ENCODE measurements at regions not wholly inside any gene's neighbourhood (a gene's known extent, or its start where the extent isn't known, plus 50 kb on each side); places are given as distances from the start of the nearest gene placed in this dataset.

DNA sequence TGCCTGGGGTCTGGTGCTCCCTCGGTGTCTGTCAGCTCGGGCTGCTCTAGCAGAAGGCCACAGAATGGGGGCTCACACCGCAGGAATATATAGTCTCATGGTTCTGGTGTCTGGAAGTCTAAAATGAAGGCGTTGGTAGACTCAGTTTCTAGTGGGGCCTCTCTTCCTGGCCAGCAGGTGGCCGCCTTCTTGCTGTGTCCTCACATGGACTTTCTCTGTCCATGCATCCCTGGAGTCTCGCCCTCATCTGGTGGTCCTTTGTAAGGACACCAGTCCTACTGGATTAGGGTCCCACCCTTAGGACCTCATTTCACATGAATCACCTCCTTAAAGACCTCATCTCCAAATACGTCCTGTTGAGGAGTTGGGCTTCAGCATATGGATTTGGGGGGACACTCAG lies 65.7 kb downstream of the RRM2 start:
- TF ChIP-seq EZH2phosphoT487 (conservative IDR thresholded peaks at IDR 0.05; ENCODE audit: low read length), result no peak
- TF ChIP-seq, protein P1, sequence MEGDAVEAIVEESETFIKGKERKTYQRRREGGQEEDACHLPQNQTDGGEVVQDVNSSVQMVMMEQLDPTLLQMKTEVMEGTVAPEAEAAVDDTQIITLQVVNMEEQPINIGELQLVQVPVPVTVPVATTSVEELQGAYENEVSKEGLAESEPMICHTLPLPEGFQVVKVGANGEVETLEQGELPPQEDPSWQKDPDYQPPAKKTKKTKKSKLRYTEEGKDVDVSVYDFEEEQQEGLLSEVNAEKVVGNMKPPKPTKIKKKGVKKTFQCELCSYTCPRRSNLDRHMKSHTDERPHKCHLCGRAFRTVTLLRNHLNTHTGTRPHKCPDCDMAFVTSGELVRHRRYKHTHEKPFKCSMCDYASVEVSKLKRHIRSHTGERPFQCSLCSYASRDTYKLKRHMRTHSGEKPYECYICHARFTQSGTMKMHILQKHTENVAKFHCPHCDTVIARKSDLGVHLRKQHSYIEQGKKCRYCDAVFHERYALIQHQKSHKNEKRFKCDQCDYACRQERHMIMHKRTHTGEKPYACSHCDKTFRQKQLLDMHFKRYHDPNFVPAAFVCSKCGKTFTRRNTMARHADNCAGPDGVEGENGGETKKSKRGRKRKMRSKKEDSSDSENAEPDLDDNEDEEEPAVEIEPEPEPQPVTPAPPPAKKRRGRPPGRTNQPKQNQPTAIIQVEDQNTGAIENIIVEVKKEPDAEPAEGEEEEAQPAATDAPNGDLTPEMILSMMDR (IDR thresholded peaks at IDR 0.05; ENCODE audit: insufficient read depth, low read length, poor library complexity, severe bottlenecking), result no peak
- no peaks in the 10 kb centered on the region for H3K79me2 ChIP-seq (ENCODE audit: insufficient read depth, low read length)
- no peak overlapping the region for H3K4me3 ChIP-seq (ENCODE audit: insufficient read depth, low read length, poor library complexity, severe bottlenecking)
- no peak overlapping the region for H2AFZ ChIP-seq (ENCODE audit: low read depth, low read length, severe bottlenecking)
- no peaks in the 10 kb centered on the region for H3F3A ChIP-seq (ENCODE audit: insufficient read depth)
- H3K4me2 ChIP-seq (ENCODE audit: low read depth, low read length, poor library complexity, severe bottlenecking), result no peak overlapping the region
- H3K9ac ChIP-seq (ENCODE audit: low read length), result no peak overlapping the region
- H3K36me3 ChIP-seq (ENCODE audit: low read length), result no peaks in the 10 kb centered on the region
- H3K9me3 ChIP-seq (ENCODE audit: insufficient read depth, low read length), result no peaks in the 10 kb centered on the region
- H3K27ac ChIP-seq (ENCODE audit: low read depth, low read length), result no peak overlapping the region
- H4K20me1 ChIP-seq (ENCODE audit: low read depth, low read length), result no peaks in the 10 kb centered on the region
- no peaks in the 10 kb centered on the region for H3K9me2 ChIP-seq (replicated peaks; ENCODE audit: insufficient read depth, low read length)
- no peaks in the 10 kb centered on the region for H3K27me3 ChIP-seq (ENCODE audit: low read length)

DNA sequence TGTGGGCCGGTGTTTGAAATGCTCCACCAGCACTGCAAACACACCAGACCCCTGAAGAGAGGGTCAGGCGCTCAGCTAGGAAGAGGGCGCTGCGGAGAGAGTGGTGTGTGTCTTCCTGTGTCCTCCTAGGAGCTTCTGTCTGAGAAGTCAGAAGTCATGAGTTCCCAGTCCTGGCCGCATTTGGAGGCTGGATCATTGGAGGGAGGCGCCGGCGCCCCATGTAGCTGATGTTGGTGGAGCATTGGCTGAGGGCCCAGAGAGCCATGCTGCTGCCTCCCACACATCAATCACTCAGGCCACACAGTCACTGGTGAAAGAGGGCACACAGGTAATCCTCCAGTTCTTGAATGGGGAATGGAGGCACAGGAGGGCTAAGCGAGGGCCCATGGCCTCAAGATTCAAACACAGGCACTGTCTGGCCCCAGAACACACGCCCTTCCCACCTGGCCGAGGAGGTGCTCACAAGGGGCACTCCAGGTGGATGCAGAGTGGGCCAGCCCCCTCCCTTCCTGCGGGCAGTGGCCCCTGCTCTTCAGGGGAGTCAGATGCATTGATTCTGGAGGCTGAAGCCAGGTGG lies 66.3 kb downstream of the RRM2 start:
- TF ChIP-seq EZH2phosphoT487 (conservative IDR thresholded peaks at IDR 0.05; ENCODE audit: low read length), result no peak
- TF ChIP-seq, protein P1 (IDR thresholded peaks at IDR 0.05; ENCODE audit: insufficient read depth, low read length, poor library complexity, severe bottlenecking), result no peak
- H2AFZ ChIP-seq (ENCODE audit: low read depth, low read length, severe bottlenecking), result no peak overlapping the region

DNA sequence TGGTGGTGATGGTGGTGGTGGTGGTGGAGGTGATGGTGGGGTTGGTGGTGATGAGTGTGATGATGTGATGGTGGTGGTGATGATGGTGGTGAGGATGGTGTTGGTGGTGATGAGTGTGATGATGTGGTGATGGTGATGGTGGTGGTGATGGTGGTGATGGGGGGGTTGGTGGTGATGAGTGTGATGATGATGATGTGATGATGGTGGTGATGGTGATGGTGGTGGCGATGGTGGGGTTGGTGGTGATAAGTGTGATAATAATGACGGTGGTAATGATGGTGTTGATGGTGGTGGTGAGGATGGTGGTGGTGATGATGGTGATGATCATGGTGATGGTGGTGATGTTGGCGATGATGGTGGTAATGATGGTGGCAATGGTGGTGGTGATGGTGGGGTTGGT lies 67.7 kb downstream of the RRM2 start:
- TF ChIP-seq, protein P1 (IDR thresholded peaks at IDR 0.05; ENCODE audit: insufficient read depth, low read length, poor library complexity, severe bottlenecking), result no peak
- no peak for TF ChIP-seq EZH2phosphoT487 (conservative IDR thresholded peaks at IDR 0.05; ENCODE audit: low read length)
- no peak overlapping the region for H3K27ac ChIP-seq (ENCODE audit: low read depth, low read length)
- H3K27me3 ChIP-seq (ENCODE audit: low read length), result no peaks in the 10 kb centered on the region
- H3K9ac ChIP-seq (ENCODE audit: low read length), result no peak overlapping the region
- H3K9me2 ChIP-seq (replicated peaks; ENCODE audit: insufficient read depth, low read length), result no peaks in the 10 kb centered on the region
- no peaks in the 10 kb centered on the region for H3K79me2 ChIP-seq (ENCODE audit: insufficient read depth, low read length)
- H3K4me3 ChIP-seq (ENCODE audit: insufficient read depth, low read length, poor library complexity, severe bottlenecking), result no peak overlapping the region
- no peak overlapping the region for H3K4me2 ChIP-seq (ENCODE audit: low read depth, low read length, poor library complexity, severe bottlenecking)
- no peaks in the 10 kb centered on the region for H3F3A ChIP-seq (ENCODE audit: insufficient read depth)
- no peaks in the 10 kb centered on the region for H3K36me3 ChIP-seq (ENCODE audit: low read length)
- no peaks in the 10 kb centered on the region for H3K9me3 ChIP-seq (ENCODE audit: insufficient read depth, low read length)
- no peaks in the 10 kb centered on the region for H4K20me1 ChIP-seq (ENCODE audit: low read depth, low read length)
- H2AFZ ChIP-seq (ENCODE audit: low read depth, low read length, severe bottlenecking), result no peak overlapping the region

More for the DNA sequence above, 66.3 kb downstream of the RRM2 start:
- H3K4me3 ChIP-seq (ENCODE audit: insufficient read depth, low read length, poor library complexity, severe bottlenecking), result no peak overlapping the region
- H3K9me3 ChIP-seq (ENCODE audit: insufficient read depth, low read length), result no peaks in the 10 kb centered on the region
- no peaks in the 10 kb centered on the region for H4K20me1 ChIP-seq (ENCODE audit: low read depth, low read length)
- no peaks in the 10 kb centered on the region for H3K36me3 ChIP-seq (ENCODE audit: low read length)
- no peaks in the 10 kb centered on the region for H3K9me2 ChIP-seq (replicated peaks; ENCODE audit: insufficient read depth, low read length)
- H3K79me2 ChIP-seq (ENCODE audit: insufficient read depth, low read length), result no peaks in the 10 kb centered on the region
- no peak overlapping the region for H3K27ac ChIP-seq (ENCODE audit: low read depth, low read length)
- H3K9ac ChIP-seq (ENCODE audit: low read length), result no peak overlapping the region
- H3K4me2 ChIP-seq (ENCODE audit: low read depth, low read length, poor library complexity, severe bottlenecking), result no peak overlapping the region
- no peaks in the 10 kb centered on the region for H3F3A ChIP-seq (ENCODE audit: insufficient read depth)
- H3K27me3 ChIP-seq (ENCODE audit: low read length), result no peaks in the 10 kb centered on the region

Data from SU-DHL-6 (cell line).